ACC112 (cell line): ENCODE measurements at regions not wholly inside any gene's neighbourhood (a gene's known extent, or its start where the extent isn't known, plus 50 kb on each side); places are given as distances from the start of the nearest gene placed in this dataset.

Experiments used
- H2AFZ ChIP-seq: fragments of 200-600 bp; sonication (generic); one replicate; pipeline ENCODE4 v1.6.0; 2017; ENCODE audit warnings: antibody characterized with exemption, low read length; ENCODE audit not compliant: unreplicated experiment
- H3K27ac ChIP-seq: fragments of 200-600 bp; sonication (generic); 2 replicates; pipeline ENCODE4 v1.5.1; 2014; ENCODE audit warnings: low read depth, mild to moderate bottlenecking, antibody characterized with exemption, low read length, moderate library complexity
- H3K27me3 ChIP-seq: fragments of 200-600 bp; sonication (generic); 2 replicates; pipeline ENCODE4 v1.6.1; 2014; ENCODE audit warnings: mild to moderate bottlenecking, antibody characterized with exemption, low read length, moderate library complexity, mixed read lengths; ENCODE audit not compliant: insufficient read depth
- H3K36me3 ChIP-seq: fragments of 200-600 bp; sonication (generic); 2 replicates; pipeline ENCODE4 v1.6.1; 2016; ENCODE audit warnings: mild to moderate bottlenecking, antibody characterized with exemption, low read length, moderate library complexity, mixed read lengths; ENCODE audit not compliant: insufficient read depth
- H3K4me1 ChIP-seq: fragments of 200-600 bp; sonication (generic); one replicate; pipeline ENCODE4 v1.6.1; 2016; ENCODE audit warnings: low read length, mixed read lengths; ENCODE audit not compliant: insufficient read depth, unreplicated experiment, control insufficient read depth
- H3K4me3 ChIP-seq: fragments of 200-600 bp; sonication (generic); 2 replicates; pipeline ENCODE4 v1.5.1; 2014; ENCODE audit warnings: mild to moderate bottlenecking, low read depth, low read length
- H3K79me2 ChIP-seq: fragments of 200-600 bp; sonication (generic); one replicate; pipeline ENCODE4 v1.6.0; 2016; ENCODE audit warnings: low read length; ENCODE audit not compliant: control insufficient read depth, unreplicated experiment, insufficient read depth

DNA sequence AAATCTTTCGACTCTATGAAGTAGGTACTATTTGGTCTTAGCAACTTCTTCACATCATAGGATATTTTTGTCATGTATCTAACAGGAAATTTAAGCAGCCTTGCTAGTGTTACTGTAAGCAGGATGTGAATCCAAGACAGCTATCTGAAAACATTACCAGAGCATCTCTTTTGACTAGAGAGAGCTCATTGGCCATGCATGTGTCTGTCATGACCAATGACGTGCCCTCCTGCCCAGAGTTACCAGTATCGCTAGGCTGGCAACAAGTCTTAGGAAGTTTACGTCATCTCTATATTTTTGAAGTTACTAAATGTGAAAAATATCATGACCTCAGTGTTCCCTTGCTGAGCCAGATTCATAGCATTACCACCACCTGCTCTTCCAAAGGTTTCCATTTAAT is 130.9 kb upstream of the TP63 start:
- H3K27ac ChIP-seq = no peak overlapping the region
- H3K79me2 ChIP-seq = no peaks in the 10 kb centered on the region
- no peaks in the 10 kb centered on the region for H3K27me3 ChIP-seq
- H3K4me3 ChIP-seq = no peak overlapping the region
- no peak overlapping the region for H2AFZ ChIP-seq
- H3K36me3 ChIP-seq = no peaks in the 10 kb centered on the region
- H3K4me1 ChIP-seq = no peaks in the 10 kb centered on the region

DNA sequence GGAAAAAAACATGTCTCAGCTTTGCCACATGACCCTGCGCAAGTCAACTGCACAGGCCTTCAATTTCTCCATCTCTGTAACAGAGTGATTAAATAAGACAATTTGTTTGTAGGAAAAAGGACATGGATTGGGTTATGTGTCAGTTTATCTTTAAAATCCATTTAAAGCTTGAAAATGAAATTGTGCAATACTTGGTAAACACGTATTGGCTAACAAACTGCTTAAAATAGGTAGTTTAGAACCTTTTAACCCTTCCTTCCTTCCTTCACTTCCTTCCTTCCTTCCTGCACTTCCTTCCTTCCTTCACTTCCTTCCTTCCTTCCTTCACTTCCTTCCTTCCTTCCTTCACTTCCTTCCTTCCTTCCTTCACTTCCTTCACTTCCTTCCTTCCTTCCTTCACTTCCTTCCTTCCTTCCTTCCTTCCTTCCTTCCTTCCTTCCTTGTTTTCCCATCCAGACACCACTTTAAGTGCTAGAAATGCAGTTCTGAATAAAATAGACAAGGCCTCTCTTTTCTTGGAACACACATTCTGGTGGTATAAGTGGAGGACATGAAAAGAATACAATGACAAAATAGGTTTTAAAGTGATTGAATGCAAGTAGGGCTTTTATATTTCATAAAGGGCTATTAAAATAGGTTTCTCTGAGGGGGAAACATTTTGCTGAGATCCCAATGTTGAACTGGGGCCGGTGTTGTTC is 130.2 kb upstream of the TP63 start:
- Histone ChIP-seq H2AFZ (no peak overlapping the region), H3K79me2 (no peaks in the 10 kb centered on the region), H3K4me1 (no peaks in the 10 kb centered on the region), H3K36me3 (no peaks in the 10 kb centered on the region), H3K4me3 (no peak overlapping the region), H3K27ac (no peak overlapping the region), H3K27me3 (no peaks in the 10 kb centered on the region)

DNA sequence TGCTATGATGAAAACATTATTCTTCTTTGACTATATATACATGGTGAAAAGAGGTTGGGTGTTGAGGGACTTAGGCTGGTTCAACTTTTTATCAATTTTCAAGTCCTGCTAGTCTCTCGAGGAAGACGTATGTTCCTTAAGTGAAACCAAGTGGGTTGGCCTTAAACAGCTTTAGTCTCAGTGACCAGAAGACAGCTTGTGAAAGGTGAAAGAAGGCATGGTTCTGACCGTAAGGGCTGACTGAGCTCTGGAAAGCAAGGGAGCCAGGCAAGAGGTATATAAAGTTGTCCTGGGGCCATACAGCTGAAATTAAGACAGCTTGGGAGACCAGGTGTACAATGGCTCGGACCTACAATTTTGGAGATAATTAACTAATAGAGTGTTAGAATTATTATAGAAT is 128.9 kb upstream of the TP63 start:
- H3K27me3 ChIP-seq = no peaks in the 10 kb centered on the region
- no peak overlapping the region for H2AFZ ChIP-seq
- no peaks in the 10 kb centered on the region for H3K36me3 ChIP-seq
- no peaks in the 10 kb centered on the region for H3K79me2 ChIP-seq
- H3K4me3 ChIP-seq = no peak overlapping the region
- no peak overlapping the region for H3K27ac ChIP-seq
- H3K4me1 ChIP-seq = no peaks in the 10 kb centered on the region

DNA sequence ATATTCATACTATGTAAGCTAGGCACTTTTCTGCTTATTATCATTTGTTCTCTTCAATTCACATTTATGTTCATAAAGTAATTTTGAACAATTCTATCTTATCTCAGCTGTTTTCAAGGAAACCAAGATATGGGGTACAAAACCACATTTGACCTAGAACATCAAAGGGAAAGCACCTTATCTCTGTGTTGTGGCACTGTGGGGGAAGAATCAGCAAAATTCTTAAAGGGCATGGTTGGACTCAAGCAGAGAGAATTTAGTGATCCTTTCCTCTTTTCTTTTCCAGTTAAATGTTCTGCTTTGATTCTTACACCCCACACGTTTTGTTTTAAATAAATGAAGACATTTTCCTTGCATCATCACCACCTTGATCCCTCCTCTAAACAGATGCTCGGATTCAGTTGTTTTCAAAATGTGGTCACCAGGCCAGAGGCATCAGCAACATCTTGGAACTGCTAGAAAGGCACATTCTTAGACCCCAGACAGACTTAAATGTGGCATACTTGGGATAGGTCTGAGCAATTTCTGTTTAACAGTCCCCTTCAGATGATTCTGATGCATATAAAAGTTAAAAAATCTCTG is 128.4 kb upstream of the TP63 start:
- Histone ChIP-seq H3K4me1 (no peaks in the 10 kb centered on the region), H3K4me3 (no peak overlapping the region), H3K27me3 (no peaks in the 10 kb centered on the region), H2AFZ (no peak overlapping the region), H3K36me3 (no peaks in the 10 kb centered on the region), H3K79me2 (no peaks in the 10 kb centered on the region), H3K27ac (no peak overlapping the region)

DNA sequence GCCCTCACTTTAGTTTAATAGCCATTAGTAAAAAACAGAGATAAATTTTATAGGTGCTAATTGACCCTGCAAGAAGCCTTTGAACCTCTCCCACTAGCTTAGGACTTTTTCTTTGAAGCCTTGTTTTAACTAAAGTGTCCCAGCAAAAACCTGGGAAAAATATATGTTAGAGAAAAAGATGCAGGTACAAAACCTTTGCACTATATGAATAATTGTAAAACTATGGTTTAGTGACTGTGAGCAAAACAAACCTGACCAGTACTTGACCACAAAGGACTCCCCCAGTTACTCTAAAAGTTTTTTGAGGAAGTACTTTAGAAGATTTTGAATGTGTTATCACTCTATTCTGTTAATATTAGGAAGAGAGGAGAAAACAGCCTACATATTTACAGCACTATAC is 123.3 kb upstream of the TP63 start:
- Histone ChIP-seq H3K36me3 (no peaks in the 10 kb centered on the region), H3K27ac (no peak overlapping the region), H3K79me2 (no peaks in the 10 kb centered on the region), H2AFZ (no peak overlapping the region), H3K4me1 (no peaks in the 10 kb centered on the region), H3K4me3 (no peak overlapping the region), H3K27me3 (no peaks in the 10 kb centered on the region)

DNA sequence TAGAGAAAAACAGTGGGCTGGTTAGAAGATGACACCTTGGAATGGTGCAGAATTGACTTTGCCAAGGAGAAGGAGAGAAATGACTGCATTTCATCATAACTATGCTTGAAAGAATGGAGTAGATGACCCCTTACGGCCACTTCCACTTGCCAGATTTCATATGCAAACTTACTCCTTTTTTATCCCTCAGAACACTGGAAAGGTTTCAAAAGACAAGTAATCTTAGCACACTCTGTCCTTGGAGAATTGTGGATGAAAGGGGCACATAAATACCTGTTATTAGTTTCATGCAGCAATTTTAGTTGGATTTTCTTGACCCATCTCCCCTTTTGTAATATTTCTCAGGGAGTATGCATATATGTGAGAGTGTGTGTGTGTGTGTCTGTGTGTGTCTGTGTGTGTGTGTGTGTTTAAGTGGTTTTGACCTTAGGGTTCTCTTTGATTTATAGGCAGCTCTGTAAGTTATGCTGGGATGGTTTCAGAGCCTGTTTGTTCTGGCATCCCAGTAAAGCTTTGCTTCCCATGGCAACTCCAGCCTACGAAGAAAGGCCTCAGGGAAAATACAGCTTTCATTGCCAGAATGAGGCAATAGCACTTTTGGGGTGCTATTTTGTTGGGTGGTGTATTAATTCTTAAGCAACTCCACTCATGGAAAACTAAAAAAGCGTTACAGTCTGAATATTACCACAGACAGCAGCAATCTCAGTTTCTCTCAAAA is 122.2 kb upstream of the TP63 start:
- Histone ChIP-seq H3K27ac (no peak overlapping the region), H3K27me3 (no peaks in the 10 kb centered on the region), H2AFZ (no peak overlapping the region), H3K36me3 (no peaks in the 10 kb centered on the region), H3K79me2 (no peaks in the 10 kb centered on the region), H3K4me1 (no peaks in the 10 kb centered on the region), H3K4me3 (no peak overlapping the region)

DNA sequence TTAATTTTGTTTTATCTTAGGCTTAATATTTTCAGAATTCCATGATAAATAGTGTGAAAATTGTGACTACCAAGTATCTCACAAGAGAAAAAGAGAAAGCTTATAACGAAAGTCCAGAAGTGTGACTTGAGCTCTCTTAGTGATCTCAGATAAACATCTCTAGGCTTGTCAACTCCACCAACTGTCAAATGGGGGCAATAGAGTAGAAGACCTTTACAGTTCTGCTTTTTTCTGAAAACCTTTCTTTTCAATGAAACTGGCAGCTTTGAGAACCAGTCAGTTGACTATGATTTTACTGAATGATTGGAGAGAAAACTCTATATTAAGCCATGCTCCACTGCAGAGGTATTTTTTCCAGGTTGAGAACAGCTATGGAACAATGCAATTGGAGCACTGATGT is 119.2 kb upstream of the TP63 start:
- Histone ChIP-seq H3K27me3 (no peaks in the 10 kb centered on the region), H2AFZ (no peak overlapping the region), H3K27ac (no peak overlapping the region), H3K4me3 (no peak overlapping the region), H3K79me2 (no peaks in the 10 kb centered on the region), H3K36me3 (no peaks in the 10 kb centered on the region), H3K4me1 (no peaks in the 10 kb centered on the region)

DNA sequence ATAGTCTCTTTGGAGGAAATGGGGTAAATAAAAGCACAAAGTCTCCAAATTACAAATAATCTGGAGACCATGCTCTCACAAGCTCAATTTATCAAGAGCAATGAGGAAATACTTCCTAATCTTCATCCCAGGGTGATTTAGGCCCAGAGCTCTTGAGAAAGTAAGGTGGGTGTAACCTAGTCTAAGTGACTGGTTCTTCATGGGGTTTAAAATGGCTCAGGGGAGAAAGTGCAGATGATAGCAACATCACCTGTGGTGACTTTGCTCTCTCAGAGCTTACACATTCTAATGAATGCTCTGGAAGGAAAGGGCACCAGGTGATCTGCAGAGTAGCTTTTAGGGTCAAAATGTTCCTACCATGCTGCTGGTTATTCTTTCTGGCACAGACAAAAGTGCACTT is 118.4 kb upstream of the TP63 start:
- H3K4me3 ChIP-seq = no peak overlapping the region
- no peaks in the 10 kb centered on the region for H3K79me2 ChIP-seq
- no peaks in the 10 kb centered on the region for H3K36me3 ChIP-seq
- no peaks in the 10 kb centered on the region for H3K27me3 ChIP-seq
- H2AFZ ChIP-seq = no peak overlapping the region
- no peak overlapping the region for H3K27ac ChIP-seq
- no peaks in the 10 kb centered on the region for H3K4me1 ChIP-seq

DNA sequence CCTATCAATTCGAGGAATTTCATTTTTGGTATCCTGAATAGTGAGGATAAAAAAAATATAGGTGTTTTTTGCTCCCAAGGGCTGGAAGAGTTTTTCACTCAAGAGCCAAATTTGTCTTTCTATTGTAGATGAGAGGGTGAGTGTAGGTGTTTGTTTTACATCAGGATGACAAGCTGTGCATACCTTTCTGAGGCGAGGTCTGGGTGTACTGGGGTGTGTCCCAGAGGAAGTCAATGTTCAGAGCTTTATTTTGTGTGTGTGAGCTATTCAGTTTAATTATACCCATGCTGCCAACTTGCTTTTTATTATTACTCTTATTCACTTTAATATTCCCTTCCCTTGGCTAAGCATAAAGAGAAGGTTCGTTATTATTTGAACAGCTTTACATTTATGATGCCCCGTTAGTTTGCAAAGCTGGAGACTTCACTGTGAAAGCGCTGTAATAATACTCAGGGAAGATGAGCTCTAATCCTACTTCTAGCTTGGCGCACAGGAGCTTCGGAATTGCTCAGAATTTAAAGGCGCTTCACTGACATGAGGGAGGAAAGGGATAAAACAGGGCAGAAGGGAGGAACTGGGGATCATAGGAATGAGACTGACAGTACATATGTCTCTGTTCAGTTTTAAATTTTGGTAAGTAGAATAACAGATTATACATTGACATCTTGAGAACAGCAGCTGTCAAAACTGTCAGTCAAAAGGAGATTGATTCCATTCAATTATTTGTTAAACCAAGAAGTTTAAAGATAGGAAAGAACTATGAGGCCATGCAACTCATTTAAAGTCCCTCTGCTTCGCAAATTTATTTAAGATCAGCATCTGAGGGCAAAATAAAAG is 117.7 kb upstream of the TP63 start:
- Histone ChIP-seq H3K79me2 (no peaks in the 10 kb centered on the region), H3K36me3 (no peaks in the 10 kb centered on the region), H3K27me3 (no peaks in the 10 kb centered on the region), H3K4me1 (no peaks in the 10 kb centered on the region), H3K27ac (no peak overlapping the region), H2AFZ (no peak overlapping the region), H3K4me3 (no peak overlapping the region)

DNA sequence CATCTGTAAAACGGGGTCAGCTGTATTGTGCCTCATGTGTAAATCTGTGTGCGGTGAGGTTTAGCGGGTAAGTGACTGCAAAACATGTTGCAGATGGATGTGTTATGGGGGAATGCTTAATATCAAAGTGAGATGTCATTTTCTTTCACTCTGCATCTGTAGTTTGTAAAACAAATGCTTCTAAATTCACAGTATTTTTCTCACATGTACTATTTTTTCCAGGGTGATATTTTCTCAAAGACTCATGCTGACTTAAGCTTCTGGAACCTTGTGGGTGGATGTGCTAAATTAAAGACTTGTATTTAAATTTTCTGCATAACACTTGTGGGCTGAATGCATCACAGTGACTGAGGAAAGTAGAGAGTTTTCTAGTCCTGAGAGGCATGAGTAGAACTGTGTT is 115.2 kb upstream of the TP63 start:
- no peak overlapping the region for H3K27ac ChIP-seq

More for the DNA sequence above, 115.2 kb upstream of the TP63 start:
- no peaks in the 10 kb centered on the region for H3K36me3 ChIP-seq
- no peaks in the 10 kb centered on the region for H3K4me1 ChIP-seq
- no peak overlapping the region for H2AFZ ChIP-seq
- H3K4me3 ChIP-seq = no peak overlapping the region
- no peaks in the 10 kb centered on the region for H3K27me3 ChIP-seq
- no peaks in the 10 kb centered on the region for H3K79me2 ChIP-seq
